T-cell (primary cell): ENCODE measurements at regions not wholly inside any gene's neighbourhood (a gene's known extent, or its start where the extent isn't known, plus 50 kb on each side); places are given as distances from the start of the nearest gene placed in this dataset.

Source experiments
- ATAC-seq, 4 experiments: fragments of 200-7000 bp in 3 of 4; fragments of 150-1000 bp in 1 of 4; cut with Tn5 transposase; replicated peaks in 1 of 4; 1 replicate in 3 of 4; 2 replicates in 1 of 4; pipeline ENCODE4 v1.10.0; 2021; ENCODE audit warnings: moderate library complexity in 3 of 4, mild to moderate bottlenecking in 2 of 4, moderate number of reproducible peaks in 1 of 4
- CTCF ChIA-PET, 2 donors: fragments of 300-600 bp; sonication (Branson Sonifier 250); formaldehyde crosslinking; loops; one replicate each; lab custom pipeline; 2022; ENCODE audit warnings: antibody characterized with exemption in 2 of 2; lab: Charles Lee
- POLR2A ChIA-PET, 2 donors: fragments of 300-600 bp; sonication (Branson Sonifier 250); formaldehyde crosslinking; loops; one replicate each; lab custom pipeline; 2022; ENCODE audit warnings: antibody characterized with exemption in 2 of 2; lab: Charles Lee
- DNase-seq, 35 experiments: peaks; one replicate each; pipeline versions ENCODE4 v3.0.0 to v3.0.0-alpha.2; 2013 to 2023
- H3K27ac ChIP-seq: one replicate; pipeline ENCODE4 v1.5.1; 2013; ENCODE audit warnings: low read length
- H3K27me3 ChIP-seq, 2 experiments: replicated peaks in 1 of 2; 1 replicate in 1 of 2; 2 replicates in 1 of 2; pipeline versions ENCODE4 v1.6.1 to v1.7.0; 2013; ENCODE audit warnings: low read length in 1 of 2, mixed read lengths in 1 of 2; ENCODE audit not compliant: control insufficient read depth in 2 of 2, insufficient read depth in 2 of 2; ENCODE audit errors: extremely low read depth in 1 of 2
- H3K36me3 ChIP-seq, 2 donors: 1 replicate in 1 of 2; 2 replicates in 1 of 2; pipeline versions ENCODE4 v1.6.1 to v1.7.0; 2013; ENCODE audit warnings: low read length in 1 of 2; ENCODE audit not compliant: control insufficient read depth in 2 of 2, insufficient read depth in 1 of 2; ENCODE audit errors: extremely low read depth in 1 of 2
- H3K4me1 ChIP-seq, 2 experiments: 1 replicate in 1 of 2; 2 replicates in 1 of 2; pipeline versions ENCODE4 v1.6.1 to v1.7.0; 2013; ENCODE audit warnings: low read length in 2 of 2, mixed read lengths in 1 of 2; ENCODE audit not compliant: insufficient read depth in 2 of 2, control insufficient read depth in 1 of 2; ENCODE audit errors: extremely low read depth in 1 of 2
- H3K4me3 ChIP-seq, 2 donors: 1 replicate in 1 of 2; 2 replicates in 1 of 2; pipeline versions ENCODE4 v1.5.1 to v1.7.0; 2013; ENCODE audit warnings: mild to moderate bottlenecking in 2 of 2, low read length in 1 of 2, moderate library complexity in 1 of 2; ENCODE audit not compliant: control insufficient read depth in 1 of 2; ENCODE audit errors: extremely low read depth in 1 of 2
- H3K9me3 ChIP-seq: 2 replicates; pipeline ENCODE4 v1.7.0; 2013
- H3K27ac Mint-ChIP-seq, 2 donors: one replicate each; pipeline ENCODE4 v1.8.0; 2020 to 2021; ENCODE audit warnings: mild to moderate bottlenecking in 2 of 2, mixed read lengths in 2 of 2
- H3K27me3 Mint-ChIP-seq, 2 donors: one replicate each; pipeline ENCODE4 v1.8.0; 2021 to 2022; ENCODE audit warnings: mixed read lengths in 2 of 2
- H3K36me3 Mint-ChIP-seq: one replicate; pipeline ENCODE4 v1.8.0; 2021; ENCODE audit warnings: mixed read lengths
- H3K4me1 Mint-ChIP-seq, 3 donors: one replicate each; pipeline ENCODE4 v1.8.0; 2020 to 2022; ENCODE audit warnings: mixed read lengths in 3 of 3, mild to moderate bottlenecking in 1 of 3
- H3K4me3 Mint-ChIP-seq, 3 donors: one replicate each; pipeline ENCODE4 v1.8.0; 2020 to 2022; ENCODE audit warnings: mild to moderate bottlenecking in 3 of 3, mixed read lengths in 3 of 3, moderate library complexity in 3 of 3
- H3K9me3 Mint-ChIP-seq, 3 donors: one replicate each; pipeline ENCODE4 v1.8.0; 2020 to 2022; ENCODE audit warnings: mixed read lengths in 3 of 3
- WGBS: methylation state at CpG from one replicate; pipeline ENCODE4 v1.1.5; 2013; ENCODE audit warnings: missing lambda C conversion rate; ENCODE audit not compliant: insufficient coverage; 5-methylcytosine and 5-hydroxymethylcytosine counted together

DNA sequence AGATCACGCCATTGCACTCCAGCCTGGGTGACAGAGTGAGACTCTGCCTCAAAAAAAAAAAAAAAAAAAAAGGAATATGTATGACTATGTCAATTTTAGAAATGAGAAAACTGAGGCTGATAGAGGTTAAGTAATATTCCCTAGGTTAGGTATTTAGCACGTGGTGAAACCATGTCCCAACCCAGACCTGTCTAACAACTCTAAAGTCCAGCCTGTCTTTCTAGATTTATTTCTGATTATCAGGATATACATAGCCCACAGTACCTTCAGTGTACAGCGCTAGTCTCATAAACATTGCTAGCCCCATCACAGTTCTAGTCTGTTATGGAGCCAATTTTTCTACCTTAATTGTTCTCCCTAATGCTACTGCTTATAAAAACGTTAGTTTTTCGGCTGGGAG lies 88.4 kb upstream of the RAP2B start:
- no peak overlapping the region for H3K4me3 Mint-ChIP-seq
- no peaks in the 10 kb centered on the region for H3K9me3 Mint-ChIP-seq
- ChIA-PET POLR2A (no interaction called here), CTCF (no interaction called here)
- Histone ChIP-seq H3K27ac (no peak overlapping the region), H3K36me3 (no peaks in the 10 kb centered on the region), H3K4me1 (no peaks in the 10 kb centered on the region), H3K9me3 (no peaks in the 10 kb centered on the region), H3K4me3 (no peak overlapping the region), H3K27me3 (no peaks in the 10 kb centered on the region)
- H3K27ac Mint-ChIP-seq, result no peak overlapping the region
- H3K36me3 Mint-ChIP-seq, result no peaks in the 10 kb centered on the region
- no peak for ATAC-seq
- DNase-seq, result no peak
- H3K4me1 Mint-ChIP-seq, result peaks cover 0 to 2% (median 1%) of the 10 kb centered on the region in 3 donors
- H3K27me3 Mint-ChIP-seq, result peaks cover 0 to under 1% of the 10 kb centered on the region in 2 donors
- no CpG with 5 or more reads among the region's 5 CpGs for WGBS

- Histone ChIP-seq H3K9me3 (no peaks in the 10 kb centered on the region), H3K4me3 (no peak overlapping the region), H3K27me3 (no peaks in the 10 kb centered on the region), H3K4me1 (no peaks in the 10 kb centered on the region), H3K27ac (no peak overlapping the region), H3K36me3 (no peaks in the 10 kb centered on the region)
- Mint-ChIP-seq H3K9me3 (no peaks in the 10 kb centered on the region), H3K27me3 (no peaks in the 10 kb centered on the region), H3K4me3 (no peak overlapping the region), H3K4me1 (no peaks in the 10 kb centered on the region), H3K27ac (no peak overlapping the region), H3K36me3 (no peaks in the 10 kb centered on the region)
- POLR2A ChIA-PET, result interaction anchor here in 1 of 2 donors (0.5 kb wide), 1 partner anchor 101 kb away, joined by 3 read pairs; no protein-coding TSS in a partner anchor
- CTCF ChIA-PET, result no interaction called here
- ATAC-seq (no peak), DNase-seq (no peak)
- WGBS, result 84% methylated on average over 2 of the region's 7 CpGs
Observed at GRCh38 chr3:153078826-153079225, 83.2 kb upstream of the RAP2B start.

DNA sequence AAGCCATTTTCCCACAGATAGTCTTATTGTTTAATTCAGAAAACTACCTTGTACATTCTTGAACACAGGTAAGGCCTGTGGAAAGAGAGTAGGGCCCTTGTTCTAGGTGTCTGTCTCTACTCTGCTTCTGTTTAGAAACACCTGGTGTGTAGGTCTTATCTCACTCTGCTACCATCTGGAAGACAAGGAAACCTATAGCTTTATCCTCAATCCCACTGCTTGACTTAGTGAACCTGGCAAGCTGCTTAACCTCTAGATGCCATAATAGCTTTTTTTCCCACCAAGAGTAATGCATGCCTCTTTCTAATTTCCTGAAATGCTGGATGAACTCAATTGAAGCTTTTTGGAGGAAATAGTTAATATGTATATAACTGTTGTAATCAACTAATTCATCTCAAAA lies 82.6 kb upstream of the RAP2B start:
- CTCF ChIA-PET, result no interaction called here
- no peaks in the 10 kb centered on the region for H3K9me3 Mint-ChIP-seq
- POLR2A ChIA-PET, result interaction anchor here in 1 of 2 donors (0.5 kb wide), 1 partner anchor 102 kb away, joined by 3 read pairs; no protein-coding TSS in a partner anchor

DNA sequence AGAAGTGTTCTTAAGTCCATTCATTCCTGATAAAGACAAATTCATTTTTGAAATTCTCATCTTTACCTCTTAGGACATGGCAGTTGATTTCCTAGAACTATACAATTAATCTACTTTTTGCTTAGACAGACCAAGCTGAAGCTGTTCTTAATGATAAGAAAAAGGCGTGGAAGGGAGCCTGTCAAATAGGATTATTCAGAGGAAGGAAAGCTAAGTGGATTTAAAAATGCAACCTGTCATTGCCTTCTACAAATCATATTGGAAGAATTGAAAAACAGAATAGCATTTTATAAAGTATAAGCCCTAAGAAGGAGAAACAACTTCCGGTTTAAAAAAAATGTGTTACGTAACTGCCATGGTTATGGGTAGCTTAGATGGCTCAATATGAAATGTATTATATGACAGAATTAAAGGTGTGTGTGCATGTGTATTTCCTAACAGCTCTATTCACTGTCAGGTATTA lies 81.2 kb upstream of the RAP2B start:
- WGBS, result 65% methylated on average over 2 of the region's 3 CpGs
- H3K4me1 Mint-ChIP-seq, result no peaks in the 10 kb centered on the region
- DNase-seq (no peak), ATAC-seq (no peak)
- no peaks in the 10 kb centered on the region for H3K9me3 ChIP-seq
- H3K36me3 Mint-ChIP-seq, result no peaks in the 10 kb centered on the region
- ChIA-PET CTCF (interaction anchor here in 1 of 2 donors (0.5 kb wide), 1 partner anchor 459 kb away, joined by 5 read pairs; no protein-coding TSS in a partner anchor), POLR2A (no interaction called here)
- H3K27ac ChIP-seq, result no peak overlapping the region
- no peaks in the 10 kb centered on the region for H3K36me3 ChIP-seq
- H3K4me1 ChIP-seq, result no peaks in the 10 kb centered on the region
- no peak overlapping the region for H3K4me3 Mint-ChIP-seq
- H3K27me3 Mint-ChIP-seq, result no peaks in the 10 kb centered on the region
- no peaks in the 10 kb centered on the region for H3K9me3 Mint-ChIP-seq
- no peak overlapping the region for H3K27ac Mint-ChIP-seq
- no peaks in the 10 kb centered on the region for H3K27me3 ChIP-seq
- no peak overlapping the region for H3K4me3 ChIP-seq

More for the DNA sequence above, 82.6 kb upstream of the RAP2B start:
- Histone ChIP-seq H3K27ac (no peak overlapping the region), H3K4me1 (no peaks in the 10 kb centered on the region), H3K27me3 (no peaks in the 10 kb centered on the region), H3K36me3 (no peaks in the 10 kb centered on the region), H3K4me3 (no peak overlapping the region), H3K9me3 (no peaks in the 10 kb centered on the region)
- Mint-ChIP-seq H3K4me1 (no peaks in the 10 kb centered on the region), H3K27ac (no peak overlapping the region), H3K36me3 (no peaks in the 10 kb centered on the region), H3K27me3 (no peaks in the 10 kb centered on the region), H3K4me3 (no peak overlapping the region)
- ATAC-seq, result no peak
- no peak for DNase-seq

DNA sequence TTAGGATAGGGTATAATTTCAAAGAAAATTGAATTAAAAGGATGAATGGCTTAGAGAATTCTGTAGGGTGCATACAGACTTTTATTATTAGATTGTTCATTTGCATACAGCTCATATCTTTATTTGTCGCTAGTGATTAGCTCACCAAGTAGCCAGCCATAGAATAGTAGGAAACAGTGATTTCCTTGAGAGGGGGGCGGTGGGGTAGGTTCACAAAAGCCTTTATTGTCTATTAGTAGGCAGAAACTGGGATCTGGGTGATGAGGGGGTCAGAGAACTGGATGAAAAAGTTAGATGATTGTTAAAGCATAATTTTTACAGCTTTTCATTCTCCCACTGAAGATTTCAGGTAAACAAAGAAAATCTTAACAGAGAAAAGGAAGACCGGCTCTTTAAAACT lies 77.6 kb upstream of the RAP2B start:
- H3K27ac ChIP-seq, result no peak overlapping the region
- Mint-ChIP-seq H3K9me3 (no peaks in the 10 kb centered on the region), H3K4me1 (peaks cover 0 to 7% (median 0%) of the 10 kb centered on the region in 3 donors), H3K36me3 (no peaks in the 10 kb centered on the region), H3K4me3 (no peak overlapping the region), H3K27me3 (no peaks in the 10 kb centered on the region), H3K27ac (no peak overlapping the region)
- no peaks in the 10 kb centered on the region for H3K36me3 ChIP-seq
- ATAC-seq, result no peak
- no peaks in the 10 kb centered on the region for H3K27me3 ChIP-seq
- no peaks in the 10 kb centered on the region for H3K4me1 ChIP-seq
- no CpG with 5 or more reads among the region's 3 CpGs for WGBS
- POLR2A ChIA-PET, result interaction anchor here in 1 of 2 donors (0.6 kb wide), 1 partner anchor 695 kb away, joined by 4 read pairs; no protein-coding TSS in a partner anchor
- H3K9me3 ChIP-seq, result no peaks in the 10 kb centered on the region
- H3K4me3 ChIP-seq, result no peak overlapping the region
- CTCF ChIA-PET, result no interaction called here
- DNase-seq, result no peak

DNA sequence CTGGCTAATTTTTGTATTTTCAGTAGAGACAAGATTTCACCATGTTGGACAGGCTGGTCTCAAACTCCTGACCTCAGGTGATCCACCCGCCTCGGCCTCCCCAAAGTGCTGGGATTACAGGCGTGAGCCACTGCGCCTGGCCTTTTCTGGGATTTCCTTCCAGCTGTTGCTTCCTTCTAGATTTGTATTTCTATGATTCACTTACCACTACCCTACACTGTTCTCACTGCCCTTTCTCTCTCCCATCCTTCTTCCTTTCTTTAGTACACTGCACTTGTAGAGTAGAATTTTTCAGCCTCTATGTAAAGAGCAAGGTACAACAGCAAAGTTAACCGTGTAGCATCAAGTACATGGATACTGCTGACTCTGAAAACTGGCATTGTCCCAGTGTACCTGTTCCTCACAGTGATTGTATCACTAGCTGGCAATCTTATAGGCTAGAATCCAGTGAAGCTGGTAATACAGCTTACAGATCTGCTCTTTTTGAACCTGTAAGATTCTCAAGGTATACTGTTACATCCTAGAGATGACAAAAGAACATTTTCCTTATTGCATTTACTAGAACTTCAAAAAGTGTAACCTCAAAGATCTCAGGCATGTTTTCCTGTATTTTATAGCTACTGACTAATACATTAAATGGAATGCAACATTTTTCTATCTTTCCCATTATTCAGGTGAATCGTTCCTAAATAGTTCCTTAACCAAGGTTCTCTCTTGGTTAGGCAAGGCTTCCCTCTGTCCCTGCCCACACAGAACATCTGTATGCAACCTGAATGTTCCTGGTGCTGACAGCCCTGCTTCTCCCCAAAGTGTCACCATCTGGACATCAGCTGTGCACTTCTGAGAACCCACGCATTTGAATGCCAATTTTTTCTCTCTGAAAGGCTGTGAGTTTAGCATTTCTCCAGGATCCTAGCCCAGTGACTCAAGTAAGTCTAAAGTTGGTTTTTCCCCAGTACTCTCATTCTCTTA lies 74.1 kb upstream of the RAP2B start:
- WGBS, result 88% methylated on average over 6 of the region's 7 CpGs
- DNase-seq, result no peak
- no peaks in the 10 kb centered on the region for H3K36me3 ChIP-seq
- Mint-ChIP-seq H3K4me1 (peaks cover 18 to 26% (median 18%) of the 10 kb centered on the region in 3 donors), H3K4me3 (no peak overlapping the region), H3K9me3 (no peaks in the 10 kb centered on the region), H3K27me3 (no peaks in the 10 kb centered on the region), H3K36me3 (no peaks in the 10 kb centered on the region), H3K27ac (no peak overlapping the region)
- no peak overlapping the region for H3K27ac ChIP-seq
- ChIA-PET POLR2A (interaction anchor here in 1 of 2 donors (0.8 kb wide), 1 partner anchor 76 kb away, joined by 3 read pairs; no protein-coding TSS in a partner anchor), CTCF (interaction anchor here in 1 of 2 donors (0.5 kb wide), 1 partner anchor 76 kb away, joined by 5 read pairs; no protein-coding TSS in a partner anchor)
- no peaks in the 10 kb centered on the region for H3K9me3 ChIP-seq
- peaks cover 4 to 8% of the 10 kb centered on the region in 2 experiments for H3K4me1 ChIP-seq
- H3K27me3 ChIP-seq, result no peaks in the 10 kb centered on the region
- ATAC-seq, result no peak
- H3K4me3 ChIP-seq, result no peak overlapping the region
